ENCODE measurements at regions not wholly inside any gene's neighbourhood (a gene's known extent, or its start where the extent isn't known, plus 50 kb on each side); places are given as distances from the start of the nearest gene placed in this dataset.
A peak's percentile ranks its signal among the peaks of the same experiment; 100 is the strongest.

GRCh38 chr5:35483780-35484179 lies 133.9 kb upstream of the SPEF2 start:
- TF ChIP-seq, protein P1, sequence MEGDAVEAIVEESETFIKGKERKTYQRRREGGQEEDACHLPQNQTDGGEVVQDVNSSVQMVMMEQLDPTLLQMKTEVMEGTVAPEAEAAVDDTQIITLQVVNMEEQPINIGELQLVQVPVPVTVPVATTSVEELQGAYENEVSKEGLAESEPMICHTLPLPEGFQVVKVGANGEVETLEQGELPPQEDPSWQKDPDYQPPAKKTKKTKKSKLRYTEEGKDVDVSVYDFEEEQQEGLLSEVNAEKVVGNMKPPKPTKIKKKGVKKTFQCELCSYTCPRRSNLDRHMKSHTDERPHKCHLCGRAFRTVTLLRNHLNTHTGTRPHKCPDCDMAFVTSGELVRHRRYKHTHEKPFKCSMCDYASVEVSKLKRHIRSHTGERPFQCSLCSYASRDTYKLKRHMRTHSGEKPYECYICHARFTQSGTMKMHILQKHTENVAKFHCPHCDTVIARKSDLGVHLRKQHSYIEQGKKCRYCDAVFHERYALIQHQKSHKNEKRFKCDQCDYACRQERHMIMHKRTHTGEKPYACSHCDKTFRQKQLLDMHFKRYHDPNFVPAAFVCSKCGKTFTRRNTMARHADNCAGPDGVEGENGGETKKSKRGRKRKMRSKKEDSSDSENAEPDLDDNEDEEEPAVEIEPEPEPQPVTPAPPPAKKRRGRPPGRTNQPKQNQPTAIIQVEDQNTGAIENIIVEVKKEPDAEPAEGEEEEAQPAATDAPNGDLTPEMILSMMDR (IDR thresholded peaks at IDR 0.05): no peak
- Histone ChIP-seq H3K4me3 (no peak overlapping the region), H3K4me1 (no peaks in the 10 kb centered on the region), H3K27me3 (ENCODE audit: insufficient read depth in 3 of 3, low read length in 2 of 3) (peaks cover 0 to 1% (median 0%) of the 10 kb centered on the region in 3 donors), H3K36me3 (ENCODE audit: insufficient read depth in 1 of 2, low read depth in 1 of 2) (no peaks in the 10 kb centered on the region), H3K27ac (no peak overlapping the region), H3K9me3 (no peaks in the 10 kb centered on the region)
- intact Hi-C loops (cut with DNase I): no loop called here
- no peak for DNase-seq
- no peak for ATAC-seq
- 46 to 73% (median 47%) methylated on average over 2 of the region's 2 CpGs for WGBS, 3 donors

DNA sequence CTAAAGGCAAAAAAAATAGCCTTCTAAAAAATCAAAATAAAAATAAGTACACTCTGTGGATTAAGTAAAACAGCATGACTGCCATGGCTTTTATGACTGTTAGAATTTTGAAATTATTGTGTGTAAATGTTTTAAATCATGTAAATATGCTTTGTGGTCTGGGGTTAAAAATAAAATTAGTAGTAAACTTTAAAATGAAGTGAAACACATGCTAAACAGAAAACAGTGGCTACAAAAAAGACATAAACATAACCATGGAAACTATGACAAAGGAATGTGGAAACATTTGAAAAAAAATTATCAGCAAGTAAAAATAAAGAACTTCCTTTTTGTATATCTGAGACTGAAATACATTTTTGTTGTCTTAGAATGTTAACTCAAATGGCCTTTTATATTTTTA lies 134.5 kb upstream of the SPEF2 start:
- no peak for ATAC-seq
- no peak overlapping the region for H3K27ac ChIP-seq
- H3K27me3 ChIP-seq (ENCODE audit: insufficient read depth in 3 of 3, low read length in 2 of 3): peaks cover 0 to 1% (median 0%) of the 10 kb centered on the region in 3 donors
- no peaks in the 10 kb centered on the region for H3K36me3 ChIP-seq (ENCODE audit: insufficient read depth in 1 of 2, low read depth in 1 of 2)
- TF ChIP-seq, protein P1 (IDR thresholded peaks at IDR 0.05): no peak
- intact Hi-C loops (cut with DNase I): no loop called here
- H3K9me3 ChIP-seq: no peaks in the 10 kb centered on the region
- H3K4me1 ChIP-seq: no peaks in the 10 kb centered on the region
- no peak for DNase-seq
- H3K4me3 ChIP-seq: no peak overlapping the region

DNA sequence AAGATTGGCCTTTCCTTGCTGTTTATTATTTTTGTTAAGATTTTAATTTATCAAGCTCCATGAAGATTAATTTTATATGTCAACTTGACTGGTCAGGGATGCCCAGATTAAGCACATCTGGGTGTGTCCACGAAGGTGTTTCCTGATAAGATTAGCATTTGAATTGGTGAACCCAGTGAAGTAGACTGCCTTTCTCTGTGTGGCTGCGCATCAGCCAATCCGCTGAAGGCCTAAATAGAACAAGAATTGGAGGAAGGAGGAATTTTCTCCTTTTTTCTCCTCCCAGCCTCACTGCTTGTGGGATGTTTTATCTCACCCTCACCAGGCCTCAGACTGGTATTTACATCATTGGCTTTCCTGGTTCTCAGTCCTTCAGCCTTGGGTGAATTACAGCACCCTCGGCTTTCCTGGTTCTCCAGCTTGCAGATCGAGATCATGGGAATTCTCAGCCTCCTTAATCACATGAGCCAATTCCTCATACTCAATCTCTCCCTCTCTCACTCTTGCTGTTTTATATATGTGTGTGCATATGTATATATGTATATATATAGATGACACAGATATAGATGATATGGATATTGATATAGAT lies 135.4 kb upstream of the SPEF2 start:
- ATAC-seq: no peak
- no peaks in the 10 kb centered on the region for H3K36me3 ChIP-seq (ENCODE audit: insufficient read depth in 1 of 2, low read depth in 1 of 2)
- no peaks in the 10 kb centered on the region for H3K4me1 ChIP-seq
- peaks cover 0 to 1% (median 0%) of the 10 kb centered on the region in 3 donors for H3K27me3 ChIP-seq (ENCODE audit: insufficient read depth in 3 of 3, low read length in 2 of 3)
- H3K27ac ChIP-seq: no peak overlapping the region
- 85 to 88% (median 87%) methylated on average over 5 of the region's 5 CpGs for WGBS, 3 donors
- H3K9me3 ChIP-seq: no peaks in the 10 kb centered on the region
- TF ChIP-seq, protein P1 (IDR thresholded peaks at IDR 0.05): no peak
- intact Hi-C loops (cut with DNase I): no loop called here
- H3K4me3 ChIP-seq: no peak overlapping the region
- DNase-seq: no peak

DNA sequence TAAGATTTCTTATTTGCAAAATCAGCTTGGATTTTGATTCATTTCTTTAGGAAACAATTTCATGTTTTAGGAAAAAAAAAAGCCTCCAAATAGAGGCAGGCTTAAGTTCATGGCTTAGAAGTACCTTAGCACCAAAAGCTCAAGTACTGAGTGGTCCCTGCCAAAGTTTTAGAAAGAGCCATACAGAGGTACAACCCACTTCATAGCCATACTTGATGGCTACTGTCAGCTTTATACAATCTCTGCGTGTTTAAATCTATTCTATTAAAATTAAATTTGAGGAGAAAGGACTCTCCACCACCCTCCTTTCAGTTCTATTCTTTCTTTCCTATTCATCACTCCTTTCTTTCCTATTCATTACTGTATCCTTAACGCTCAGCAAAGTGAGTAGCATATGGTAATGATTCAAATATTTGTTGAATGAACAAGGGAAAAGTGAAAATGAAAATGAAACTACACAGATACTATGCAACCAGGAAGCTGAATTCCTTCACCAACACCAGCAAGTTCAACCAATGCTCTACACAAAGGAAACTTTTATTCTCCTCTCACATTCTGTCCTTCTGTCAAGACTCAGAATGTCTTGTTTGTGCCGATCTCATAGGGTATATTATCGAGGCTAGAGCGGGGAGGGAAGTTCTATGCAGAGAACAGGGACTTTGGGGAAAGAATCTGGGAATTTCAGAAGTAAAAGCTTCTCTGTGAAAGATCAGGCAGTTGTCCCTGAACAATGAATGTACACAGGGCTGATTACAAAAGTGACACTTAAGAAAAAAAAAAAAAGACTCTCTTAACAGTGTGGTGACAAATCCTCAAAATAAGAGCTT lies 138.6 kb upstream of the SPEF2 start:
- DNase-seq (no peak), ATAC-seq (no peak)
- Histone ChIP-seq H3K4me3 (peak overlapping the region; percentile 48), H3K27ac (peak overlapping the region; percentile 30), H3K36me3 (ENCODE audit: insufficient read depth in 1 of 2, low read depth in 1 of 2) (no peaks in the 10 kb centered on the region), H3K27me3 (ENCODE audit: insufficient read depth in 3 of 3, low read length in 2 of 3) (no peaks in the 10 kb centered on the region), H3K9me3 (no peaks in the 10 kb centered on the region), H3K4me1 (no peaks in the 10 kb centered on the region)
- TF ChIP-seq, protein P1 (IDR thresholded peaks at IDR 0.05): no peak
- intact Hi-C loops (cut with DNase I): no loop called here
- 31 to 58% (median 35%) methylated on average over 5 of the region's 5 CpGs for WGBS, 3 donors

Data from psoas muscle (tissue), 7 donors.